Endodermal cell (in vitro differentiated cells): ENCODE measurements at regions not wholly inside any gene's neighbourhood (a gene's known extent, or its start where the extent isn't known, plus 50 kb on each side); places are given as distances from the start of the nearest gene placed in this dataset.

Experiments used
- DNase-seq: peaks from one replicate; pipeline ENCODE4 v3.0.0-alpha.2; 2017
- H3K27ac ChIP-seq: 2 replicates; pipeline ENCODE4 v1.5.1; 2013; ENCODE audit warnings: mild to moderate bottlenecking, low read depth, low read length, moderate library complexity
- H3K27me3 ChIP-seq: 2 replicates; pipeline ENCODE4 v1.6.1; 2013; ENCODE audit warnings: mild to moderate bottlenecking, low read length, moderate library complexity; ENCODE audit not compliant: insufficient read depth, control insufficient read depth, poor library complexity, severe bottlenecking
- H3K36me3 ChIP-seq: 2 replicates; pipeline ENCODE4 v1.7.0; 2013; ENCODE audit warnings: mild to moderate bottlenecking, low read length, moderate library complexity; ENCODE audit not compliant: control insufficient read depth, insufficient read depth
- H3K4me1 ChIP-seq: one replicate; pipeline ENCODE4 v1.7.0; 2013; ENCODE audit warnings: low read length; ENCODE audit not compliant: control insufficient read depth, insufficient read depth
- H3K4me3 ChIP-seq: 2 replicates; pipeline ENCODE4 v1.5.1; 2013; ENCODE audit warnings: mild to moderate bottlenecking, low read length, moderate library complexity
- H3K9ac ChIP-seq: 2 replicates; pipeline ENCODE4 v1.6.1; 2013; ENCODE audit warnings: mild to moderate bottlenecking, low read length, moderate library complexity; ENCODE audit not compliant: poor library complexity, severe bottlenecking; ENCODE audit errors: extremely low read depth
- H3K9me3 ChIP-seq: 2 replicates; pipeline ENCODE4 v1.6.1; 2013; ENCODE audit warnings: mild to moderate bottlenecking, low read length, moderate library complexity; ENCODE audit not compliant: control insufficient read depth
- H3K27ac Mint-ChIP-seq: 2 replicates; pipeline ENCODE4 v1.8.0; 2020; ENCODE audit warnings: mixed read lengths
- H3K27me3 Mint-ChIP-seq: 2 replicates; pipeline ENCODE4 v1.8.0; 2021; ENCODE audit warnings: mild to moderate bottlenecking, mixed read lengths; ENCODE audit not compliant: insufficient read depth
- H3K36me3 Mint-ChIP-seq: 2 replicates; pipeline ENCODE4 v1.8.0; 2020; ENCODE audit warnings: low read depth, mixed read lengths
- H3K4me1 Mint-ChIP-seq: 2 replicates; pipeline ENCODE4 v1.8.0; 2020; ENCODE audit warnings: mixed read lengths
- H3K4me3 Mint-ChIP-seq: 2 replicates; pipeline ENCODE4 v1.8.0; 2020; ENCODE audit warnings: mild to moderate bottlenecking, moderate library complexity, mixed read lengths
- H3K9me3 Mint-ChIP-seq: 2 replicates; pipeline ENCODE4 v1.8.0; 2020; ENCODE audit warnings: mild to moderate bottlenecking, mixed read lengths
- WGBS, 2 experiments: methylation state at CpG; one replicate each; pipeline versions ENCODE4 v1.1.5 to v1.1.7; 2013; ENCODE audit warnings: missing lambda C conversion rate in 2 of 2, mixed read lengths in 1 of 2; ENCODE audit not compliant: insufficient coverage in 1 of 2, insufficient read length in 1 of 2; 5-methylcytosine and 5-hydroxymethylcytosine counted together
- TF ChIP-seq, protein P1 (sequence below): fragments of 200-600 bp; sonication (generic); conservative IDR thresholded peaks from 2 replicates; pipeline ENCODE4 v1.5.0; 2021; ENCODE audit warnings: antibody characterized with exemption, mild to moderate bottlenecking

- no peak overlapping the region for H3K4me3 ChIP-seq
- WGBS, 2 experiments = 89% methylated on average over 1 of the region's 1 CpG; no CpG with 5 or more reads in 1 of the 2 experiments
These were observed 766.5 kb downstream of the BCKDHB start for GRCh38 chr6:80872951-80873308.

DNA sequence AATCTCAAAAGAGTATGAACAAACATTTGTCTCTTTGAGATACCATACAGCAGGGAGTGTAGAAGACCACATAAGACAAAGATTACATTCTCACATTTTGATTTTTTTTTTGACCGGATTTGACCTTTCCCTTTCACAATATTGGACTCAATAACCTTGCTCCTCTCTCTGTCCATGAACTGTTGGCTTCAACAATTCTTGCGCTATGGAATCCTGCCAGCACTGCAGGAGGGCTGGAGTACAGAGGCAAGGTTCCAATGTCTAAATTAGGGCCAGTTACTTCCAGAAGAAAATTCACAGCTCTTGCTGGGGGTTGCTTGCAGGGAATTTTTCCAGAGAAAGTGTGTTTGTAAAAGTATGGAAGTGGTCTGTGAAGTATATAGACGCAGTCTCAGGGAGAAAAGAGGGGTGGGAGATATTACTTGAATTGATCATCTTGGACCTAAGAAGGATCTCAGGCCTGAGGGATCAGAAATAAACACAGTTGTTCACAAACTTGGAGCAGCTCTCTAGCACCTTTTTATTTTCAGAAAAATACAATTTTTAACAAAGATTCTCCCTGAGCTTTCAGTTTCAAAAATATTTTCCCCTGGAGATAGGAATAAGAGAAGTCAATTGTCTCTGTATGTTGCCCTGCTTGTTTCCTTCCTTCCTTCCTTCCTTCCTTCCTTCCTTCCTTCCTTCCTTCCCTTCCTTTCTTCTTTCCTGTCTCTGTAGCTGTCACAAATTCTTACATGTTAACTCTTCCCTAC is 765.9 kb downstream of the BCKDHB start:
- no peaks in the 10 kb centered on the region for H3K4me1 Mint-ChIP-seq
- peaks cover 4% of the 10 kb centered on the region for H3K9me3 Mint-ChIP-seq
- H3K27ac Mint-ChIP-seq = no peak overlapping the region
- Histone ChIP-seq H3K36me3 (no peaks in the 10 kb centered on the region), H3K27ac (no peak overlapping the region), H3K9ac (no peak overlapping the region), H3K27me3 (no peaks in the 10 kb centered on the region), H3K4me3 (no peak overlapping the region), H3K9me3 (no peaks in the 10 kb centered on the region), H3K4me1 (no peaks in the 10 kb centered on the region)
- 91 to 100% methylated on average over 1 to 3 of the region's 3 CpGs for WGBS, 2 experiments
- peaks cover 2% of the 10 kb centered on the region for H3K27me3 Mint-ChIP-seq
- no peak for DNase-seq
- no peak overlapping the region for H3K4me3 Mint-ChIP-seq
- TF ChIP-seq, protein P1, sequence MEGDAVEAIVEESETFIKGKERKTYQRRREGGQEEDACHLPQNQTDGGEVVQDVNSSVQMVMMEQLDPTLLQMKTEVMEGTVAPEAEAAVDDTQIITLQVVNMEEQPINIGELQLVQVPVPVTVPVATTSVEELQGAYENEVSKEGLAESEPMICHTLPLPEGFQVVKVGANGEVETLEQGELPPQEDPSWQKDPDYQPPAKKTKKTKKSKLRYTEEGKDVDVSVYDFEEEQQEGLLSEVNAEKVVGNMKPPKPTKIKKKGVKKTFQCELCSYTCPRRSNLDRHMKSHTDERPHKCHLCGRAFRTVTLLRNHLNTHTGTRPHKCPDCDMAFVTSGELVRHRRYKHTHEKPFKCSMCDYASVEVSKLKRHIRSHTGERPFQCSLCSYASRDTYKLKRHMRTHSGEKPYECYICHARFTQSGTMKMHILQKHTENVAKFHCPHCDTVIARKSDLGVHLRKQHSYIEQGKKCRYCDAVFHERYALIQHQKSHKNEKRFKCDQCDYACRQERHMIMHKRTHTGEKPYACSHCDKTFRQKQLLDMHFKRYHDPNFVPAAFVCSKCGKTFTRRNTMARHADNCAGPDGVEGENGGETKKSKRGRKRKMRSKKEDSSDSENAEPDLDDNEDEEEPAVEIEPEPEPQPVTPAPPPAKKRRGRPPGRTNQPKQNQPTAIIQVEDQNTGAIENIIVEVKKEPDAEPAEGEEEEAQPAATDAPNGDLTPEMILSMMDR = no peak
- no peaks in the 10 kb centered on the region for H3K36me3 Mint-ChIP-seq

More at GRCh38 chr6:80872951-80873308, 766.5 kb downstream of the BCKDHB start:
- peaks cover 7% of the 10 kb centered on the region for H3K9me3 Mint-ChIP-seq
- Histone ChIP-seq H3K9ac (no peak overlapping the region), H3K27me3 (no peaks in the 10 kb centered on the region), H3K27ac (no peak overlapping the region), H3K36me3 (no peaks in the 10 kb centered on the region), H3K9me3 (no peaks in the 10 kb centered on the region), H3K4me1 (no peaks in the 10 kb centered on the region)
- peaks cover 2% of the 10 kb centered on the region for H3K27me3 Mint-ChIP-seq
- no peak overlapping the region for H3K4me3 Mint-ChIP-seq
- H3K27ac Mint-ChIP-seq = no peak overlapping the region
- TF ChIP-seq, protein P1 = no peak
- no peak for DNase-seq
- no peaks in the 10 kb centered on the region for H3K36me3 Mint-ChIP-seq
- H3K4me1 Mint-ChIP-seq = no peaks in the 10 kb centered on the region

DNA sequence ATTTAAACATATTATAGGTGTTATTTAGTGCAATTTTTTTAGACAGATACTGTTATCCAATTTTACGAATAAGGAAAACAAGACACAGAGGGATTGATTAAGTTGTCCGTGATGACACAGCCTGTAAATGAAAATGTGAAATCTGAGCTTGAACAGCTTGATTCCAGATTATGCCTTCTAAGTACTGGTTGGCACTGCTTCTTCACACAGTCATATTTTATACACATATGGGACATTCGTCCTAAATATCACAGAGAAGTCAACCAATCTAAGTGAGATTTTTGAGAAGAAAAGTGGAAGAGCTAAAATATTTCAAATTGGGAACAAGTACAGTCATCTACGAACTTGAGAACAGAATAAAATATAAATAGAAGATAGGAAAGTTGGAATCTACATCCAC is 756.3 kb downstream of the BCKDHB start:
- H3K4me1 Mint-ChIP-seq = no peaks in the 10 kb centered on the region
- WGBS, 2 experiments = 95 to 100% methylated on average over 2 to 4 of the region's 4 CpGs
- no peak overlapping the region for H3K27ac Mint-ChIP-seq
- H3K9me3 Mint-ChIP-seq = no peaks in the 10 kb centered on the region
- Histone ChIP-seq H3K36me3 (no peaks in the 10 kb centered on the region), H3K4me3 (no peak overlapping the region), H3K9me3 (no peaks in the 10 kb centered on the region), H3K4me1 (no peaks in the 10 kb centered on the region), H3K9ac (no peak overlapping the region), H3K27me3 (no peaks in the 10 kb centered on the region), H3K27ac (no peak overlapping the region)
- H3K4me3 Mint-ChIP-seq = no peak overlapping the region
- no peak for DNase-seq
- TF ChIP-seq, protein P1 = no peak
- no peaks in the 10 kb centered on the region for H3K27me3 Mint-ChIP-seq
- H3K36me3 Mint-ChIP-seq = no peaks in the 10 kb centered on the region
